GM12878 (cell line): ENCODE measurements at regions not wholly inside any gene's neighbourhood (a gene's known extent, or its start where the extent isn't known, plus 50 kb on each side); places are given as distances from the start of the nearest gene placed in this dataset.

ENCODE experiments used
- ATAC-seq: fragments of 200-7000 bp; cut with Tn5 transposase; 3 replicates; pipeline ENCODE4 v1.9.1; 2020; ENCODE audit warnings: mild to moderate bottlenecking, moderate library complexity
- BruUV-seq: library from RNA; stranded (reverse); fragments of 400-500 nt; replicated peaks from 2 replicates; lab custom pipeline; 2021; lab: Mats Ljungman, UMichigan
- CTCF ChIA-PET: fragments of 300-600 bp; sonication (Branson Sonifier 250); formaldehyde crosslinking; extraction: SDS; loops from one replicate; lab custom pipeline; 2021; ENCODE audit warnings: inconsistent platforms; lab: Yijun Ruan, JAX
- POLR2A ChIA-PET: fragments of 350-600 bp; formaldehyde crosslinking; extraction: SDS; loops from one replicate; lab custom pipeline; 2021; ENCODE audit warnings: inconsistent platforms; lab: Charles Lee
- RAD21 ChIA-PET: fragments of 300-600 bp; sonication (Branson Sonifier 250); formaldehyde crosslinking; loops from one replicate; lab custom pipeline; 2023; ENCODE audit warnings: antibody characterized with exemption; ENCODE audit not compliant: unreplicated experiment; lab: Charles Lee
- SMC1A ChIA-PET: fragments of 300-600 bp; sonication (Branson Sonifier 250); formaldehyde crosslinking; loops from one replicate; lab custom pipeline; 2023; ENCODE audit not compliant: unreplicated experiment, uncharacterized antibody; lab: Charles Lee
- DNase-seq: peaks from one replicate; pipeline ENCODE4 v3.0.0-alpha.2; 2011; ENCODE audit warnings: low read depth, low spot score
- FAIRE-seq: peaks from 3 replicates; lab custom pipeline; 2011; peaks lifted over from hg19 to GRCh38; lab: Jason Lieb, UNC
- H2AFZ ChIP-seq: 2 replicates; pipeline ENCODE4 v1.6.0; 2011; ENCODE audit warnings: low read depth, low read length, control low read depth; ENCODE audit not compliant: control insufficient read depth
- H3K27ac ChIP-seq: 2 replicates; pipeline ENCODE4 v1.5.1; 2011; ENCODE audit warnings: control low read depth; ENCODE audit not compliant: control insufficient read depth, insufficient read depth
- H3K27me3 ChIP-seq, 2 experiments: replicated peaks in 1 of 2; 2 replicates each; pipeline versions ENCODE4 v1.6.0 to v1.6.1; 2011; ENCODE audit warnings: low read length in 1 of 2; ENCODE audit not compliant: control insufficient read depth in 2 of 2, insufficient read depth in 2 of 2
- H3K36me3 ChIP-seq, 2 experiments: 2 replicates each; pipeline ENCODE4 v1.5.1; 2011; ENCODE audit warnings: low read length in 1 of 2; ENCODE audit not compliant: control insufficient read depth in 2 of 2, insufficient read depth in 2 of 2
- H3K4me1 ChIP-seq: 2 replicates; pipeline ENCODE4 v1.6.1; 2011; ENCODE audit warnings: mild to moderate bottlenecking, low read length, moderate library complexity, mixed read lengths; ENCODE audit not compliant: control insufficient read depth, insufficient read depth
- H3K4me2 ChIP-seq: 2 replicates; pipeline ENCODE4 v1.6.0; 2011; ENCODE audit warnings: control low read depth; ENCODE audit not compliant: control insufficient read depth, insufficient read depth
- H3K4me3 ChIP-seq: fragments of 200-600 bp; sonication (generic); 2 replicates; pipeline ENCODE4 v1.5.1; 2016
- H3K79me2 ChIP-seq: 2 replicates; pipeline ENCODE4 v1.6.0; 2011; ENCODE audit warnings: low read length; ENCODE audit not compliant: control insufficient read depth, insufficient read depth
- H3K9ac ChIP-seq: 2 replicates; pipeline ENCODE4 v1.8.0; 2011; ENCODE audit warnings: low read length, control low read depth, mixed read lengths; ENCODE audit not compliant: control insufficient read depth, insufficient read depth
- H3K9me3 ChIP-seq: replicated peaks from 3 replicates; pipeline ENCODE4 v1.5.1; 2011; ENCODE audit warnings: mild to moderate bottlenecking, low read length; ENCODE audit not compliant: control insufficient read depth, insufficient read depth
- H4K20me1 ChIP-seq: 2 replicates; pipeline ENCODE4 v1.6.0; 2011; ENCODE audit not compliant: control insufficient read depth, insufficient read depth
- BACH1 ChIP-seq: fragments of 450-650 bp; IDR thresholded peaks from 2 replicates; pipeline ENCODE4 v1.6.1; 2017; ENCODE audit warnings: mild to moderate bottlenecking, borderline replicate concordance
- CBFB ChIP-seq: IDR thresholded peaks from 2 replicates; pipeline ENCODE4 v1.6.1; 2016; ENCODE audit warnings: antibody characterized with exemption, low read depth
- HDAC6 ChIP-seq: fragments of 200-600 bp; sonication (generic); IDR thresholded peaks from one replicate; pipeline ENCODE4 v1.8.0; 2017; ENCODE audit warnings: antibody characterized with exemption; ENCODE audit not compliant: unreplicated experiment
- IKZF1 ChIP-seq: fragments of 450-650 bp; conservative IDR thresholded peaks from 2 replicates; pipeline ENCODE4 v1.6.1; 2017; ENCODE audit warnings: antibody characterized with exemption, mild to moderate bottlenecking
- IKZF2 ChIP-seq, 2 experiments: fragments of 450-650 bp; IDR thresholded peaks; 2 replicates each; pipeline ENCODE4 v1.6.1; 2017; ENCODE audit warnings: mild to moderate bottlenecking in 2 of 2, moderate library complexity in 2 of 2
- NBN ChIP-seq: fragments of 450-650 bp; IDR thresholded peaks from 2 replicates; pipeline ENCODE4 v1.6.1; 2016
- NFYB ChIP-seq: IDR thresholded peaks from 2 replicates; pipeline ENCODE4 v1.6.1; 2011; ENCODE audit warnings: low read depth, mild to moderate bottlenecking, low read length, improper control_type of control experiment, moderate library complexity; ENCODE audit not compliant: insufficient read depth
- NRF1 ChIP-seq: conservative IDR thresholded peaks from 2 replicates; pipeline ENCODE4 v1.6.1; 2011; ENCODE audit warnings: mild to moderate bottlenecking, low read depth, low read length, improper control_type of control experiment
- RAD21 ChIP-seq: IDR thresholded peaks from 2 replicates; pipeline ENCODE4 v1.6.1; 2011; ENCODE audit warnings: mild to moderate bottlenecking, low read depth, low read length, moderate library complexity; ENCODE audit not compliant: insufficient read depth
- RCOR1 ChIP-seq: conservative IDR thresholded peaks from 2 replicates; pipeline ENCODE4 v1.6.1; 2012; ENCODE audit warnings: low read depth, low read length, improper control_type of control experiment
- RELA ChIP-seq: fragments of 450-650 bp; IDR thresholded peaks from 2 replicates; pipeline ENCODE4 v1.8.0; 2014; ENCODE audit warnings: borderline replicate concordance; ENCODE audit not compliant: partially characterized antibody
- RUNX3 ChIP-seq: IDR thresholded peaks from 2 replicates; pipeline ENCODE4 v1.6.1; 2012; ENCODE audit warnings: low read length, inconsistent platforms
- SIX5 ChIP-seq: IDR thresholded peaks from 2 replicates; pipeline ENCODE4 v1.6.1; 2011; ENCODE audit warnings: mild to moderate bottlenecking, low read depth, low read length, moderate library complexity; ENCODE audit not compliant: severe bottlenecking
- TAF1 ChIP-seq: IDR thresholded peaks from 2 replicates; pipeline ENCODE4 v1.6.1; 2011; ENCODE audit warnings: mild to moderate bottlenecking, low read depth, low read length, borderline replicate concordance
- TCF12 ChIP-seq: IDR thresholded peaks from 2 replicates; pipeline ENCODE4 v1.6.1; 2011; ENCODE audit warnings: low read depth, mild to moderate bottlenecking, low read length
- YY1 ChIP-seq: IDR thresholded peaks from 2 replicates; pipeline ENCODE4 v1.6.1; 2011; ENCODE audit warnings: low read depth, mild to moderate bottlenecking, low read length
- ZZZ3 ChIP-seq: IDR thresholded peaks from 2 replicates; pipeline ENCODE4 v1.6.1; 2011; ENCODE audit warnings: low read depth; ENCODE audit not compliant: control insufficient read depth, insufficient read length
- WGBS: methylation state at CpG from one replicate; pipeline ENCODE4 v1.1.6; 2016; ENCODE audit warnings: low lambda C conversion rate; ENCODE audit not compliant: insufficient replicate concordance, insufficient coverage; ENCODE audit errors: missing lambda C conversion rate; 5-methylcytosine and 5-hydroxymethylcytosine counted together
- in situ Hi-C: fragments of 300-500 bp; cut with MboI; formaldehyde crosslinking; loops from 9 replicates; pipeline ENCODE4 v1.14.3; 2018; ENCODE audit warnings: mixed read lengths
- intact Hi-C: fragments of 100-400 bp; cut with micrococcal nuclease; formaldehyde crosslinking; loops from one replicate; pipeline ENCODE4 v1.14.2; 2022; ENCODE audit not compliant: unreplicated experiment
- TF ChIP-seq, protein P1 (sequence below): fragments of 450-650 bp; IDR thresholded peaks from 2 replicates; pipeline ENCODE4 v1.6.1; 2016; ENCODE audit warnings: mild to moderate bottlenecking, moderate library complexity, borderline replicate concordance
- TF ChIP-seq, protein P2 (sequence below): IDR thresholded peaks from 2 replicates; pipeline ENCODE4 v1.6.1; 2011; ENCODE audit warnings: borderline replicate concordance, low read depth, mild to moderate bottlenecking, moderate library complexity, mixed read lengths, low read length; ENCODE audit not compliant: insufficient read depth; ENCODE audit errors: extremely low read length

DNA sequence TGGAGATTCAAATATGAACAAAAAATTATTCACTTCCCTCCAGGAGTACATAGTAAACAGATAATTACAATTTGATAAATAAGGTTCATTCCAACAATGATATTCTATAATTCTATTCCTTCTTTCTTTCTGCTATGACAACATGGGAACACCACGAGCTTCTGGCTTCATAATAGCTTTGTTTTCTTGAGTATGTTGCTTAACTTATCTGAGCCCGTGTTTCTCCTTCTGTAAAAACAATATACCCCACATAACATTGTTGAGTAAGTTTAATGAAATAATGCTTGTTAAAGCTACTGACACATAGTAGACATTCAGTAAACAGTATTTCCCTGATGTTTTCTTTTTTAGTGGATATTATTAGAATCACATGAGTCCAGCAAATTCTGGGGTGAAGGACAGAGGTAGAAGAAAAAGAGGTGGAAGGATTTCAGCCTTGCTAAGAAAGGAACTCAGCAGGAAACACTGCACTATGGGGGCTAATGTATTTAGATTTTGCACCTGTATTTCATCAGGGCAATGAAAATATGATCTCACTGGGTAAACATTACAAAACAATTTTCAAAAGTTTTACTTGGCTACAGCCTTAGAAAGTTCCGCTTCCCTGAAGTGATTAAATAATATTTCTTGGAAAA lies 430.8 kb upstream of the C1orf87 start:
- no TSS peak for BruUV-seq
- CTCF ChIA-PET, result no interaction called here
- FAIRE-seq, result no peak
- in situ Hi-C loops, result no loop called here
- ATAC-seq, result no peak
- no peaks in the 10 kb centered on the region for H3K9me3 ChIP-seq
- no peaks in the 10 kb centered on the region for H4K20me1 ChIP-seq
- no peak for TF ChIP-seq YY1
- no peak for TF ChIP-seq NBN
- no peak for TF ChIP-seq RUNX3
- TF ChIP-seq SIX5, result no peak
- no peak for TF ChIP-seq CBFB
- TF ChIP-seq BACH1, result no peak
- no peak for TF ChIP-seq IKZF1
- no peak for TF ChIP-seq RAD21
- no peak for TF ChIP-seq HDAC6
- TF ChIP-seq TCF12, result no peak
- no peak for TF ChIP-seq TAF1
- TF ChIP-seq, protein P1, sequence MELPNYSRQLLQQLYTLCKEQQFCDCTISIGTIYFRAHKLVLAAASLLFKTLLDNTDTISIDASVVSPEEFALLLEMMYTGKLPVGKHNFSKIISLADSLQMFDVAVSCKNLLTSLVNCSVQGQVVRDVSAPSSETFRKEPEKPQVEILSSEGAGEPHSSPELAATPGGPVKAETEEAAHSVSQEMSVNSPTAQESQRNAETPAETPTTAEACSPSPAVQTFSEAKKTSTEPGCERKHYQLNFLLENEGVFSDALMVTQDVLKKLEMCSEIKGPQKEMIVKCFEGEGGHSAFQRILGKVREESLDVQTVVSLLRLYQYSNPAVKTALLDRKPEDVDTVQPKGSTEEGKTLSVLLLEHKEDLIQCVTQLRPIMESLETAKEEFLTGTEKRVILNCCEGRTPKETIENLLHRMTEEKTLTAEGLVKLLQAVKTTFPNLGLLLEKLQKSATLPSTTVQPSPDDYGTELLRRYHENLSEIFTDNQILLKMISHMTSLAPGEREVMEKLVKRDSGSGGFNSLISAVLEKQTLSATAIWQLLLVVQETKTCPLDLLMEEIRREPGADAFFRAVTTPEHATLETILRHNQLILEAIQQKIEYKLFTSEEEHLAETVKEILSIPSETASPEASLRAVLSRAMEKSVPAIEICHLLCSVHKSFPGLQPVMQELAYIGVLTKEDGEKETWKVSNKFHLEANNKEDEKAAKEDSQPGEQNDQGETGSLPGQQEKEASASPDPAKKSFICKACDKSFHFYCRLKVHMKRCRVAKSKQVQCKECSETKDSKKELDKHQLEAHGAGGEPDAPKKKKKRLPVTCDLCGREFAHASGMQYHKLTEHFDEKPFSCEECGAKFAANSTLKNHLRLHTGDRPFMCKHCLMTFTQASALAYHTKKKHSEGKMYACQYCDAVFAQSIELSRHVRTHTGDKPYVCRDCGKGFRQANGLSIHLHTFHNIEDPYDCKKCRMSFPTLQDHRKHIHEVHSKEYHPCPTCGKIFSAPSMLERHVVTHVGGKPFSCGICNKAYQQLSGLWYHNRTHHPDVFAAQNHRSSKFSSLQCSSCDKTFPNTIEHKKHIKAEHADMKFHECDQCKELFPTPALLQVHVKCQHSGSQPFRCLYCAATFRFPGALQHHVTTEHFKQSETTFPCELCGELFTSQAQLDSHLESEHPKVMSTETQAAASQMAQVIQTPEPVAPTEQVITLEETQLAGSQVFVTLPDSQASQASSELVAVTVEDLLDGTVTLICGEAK, result no peak
- TF ChIP-seq, protein P2, sequence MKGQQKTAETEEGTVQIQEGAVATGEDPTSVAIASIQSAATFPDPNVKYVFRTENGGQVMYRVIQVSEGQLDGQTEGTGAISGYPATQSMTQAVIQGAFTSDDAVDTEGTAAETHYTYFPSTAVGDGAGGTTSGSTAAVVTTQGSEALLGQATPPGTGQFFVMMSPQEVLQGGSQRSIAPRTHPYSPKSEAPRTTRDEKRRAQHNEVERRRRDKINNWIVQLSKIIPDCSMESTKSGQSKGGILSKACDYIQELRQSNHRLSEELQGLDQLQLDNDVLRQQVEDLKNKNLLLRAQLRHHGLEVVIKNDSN, result no peak
- TF ChIP-seq NRF1, result no peak
- TF ChIP-seq NFYB, result no peak
- no peak for TF ChIP-seq IKZF2 (IDR thresholded peaks at IDR 0.05)
- no peak for TF ChIP-seq RELA
- TF ChIP-seq RCOR1, result no peak
- no peak for TF ChIP-seq ZZZ3
- TF ChIP-seq, all 136 proteins: peak for 0
- no peak for DNase-seq
- SMC1A ChIA-PET, result no interaction called here
- RAD21 ChIA-PET, result no interaction called here
- Histone ChIP-seq H3K27me3 (no peaks in the 10 kb centered on the region), H3K36me3 (no peaks in the 10 kb centered on the region), H3K4me3 (no peak overlapping the region), H3K79me2 (no peaks in the 10 kb centered on the region), H3K27ac (no peak overlapping the region), H2AFZ (no peak overlapping the region), H3K4me1 (no peaks in the 10 kb centered on the region), H3K9ac (no peak overlapping the region), H3K4me2 (no peak overlapping the region)
- intact Hi-C loops, result no loop called here
- WGBS, result 12% methylated on average over 3 of the region's 3 CpGs
- POLR2A ChIA-PET, result no interaction called here
